ENCODE measurements at regions not wholly inside any gene's neighbourhood (a gene's known extent, or its start where the extent isn't known, plus 50 kb on each side); places are given as distances from the start of the nearest gene placed in this dataset.

- no peak for TF ChIP-seq MYC (IDR thresholded peaks at IDR 0.05; ENCODE audit: low read depth, low read length)
- no peak for TF ChIP-seq CTCF (IDR thresholded peaks at IDR 0.05; ENCODE audit: extremely low read depth in 1 of 2, insufficient read depth in 1 of 2, low read depth in 1 of 2, low read length in 2 of 2)
- no peak for TF ChIP-seq EZH2 (IDR thresholded peaks at IDR 0.05; ENCODE audit: borderline replicate concordance, low read depth, low read length, severe bottlenecking)
- no peak for TF ChIP-seq POLR2A (IDR thresholded peaks at IDR 0.05; ENCODE audit: low read depth, low read length)
- no peak for TF ChIP-seq POLR2AphosphoS5 (IDR thresholded peaks at IDR 0.05; ENCODE audit: insufficient read depth, low read depth, low read length)
Observed at GRCh38 chrX:79530310-79531108, 163.4 kb upstream of the ITM2A start.
